NAMALWA (cell line): ENCODE measurements at regions not wholly inside any gene's neighbourhood (a gene's known extent, or its start where the extent isn't known, plus 50 kb on each side); places are given as distances from the start of the nearest gene placed in this dataset.
"Not testable (repeated sequence)": the region's sequence is repeated elsewhere in the genome, so short reads cannot be mapped to it uniquely, and the experiment has no call there.

ENCODE experiments used
- DNase-seq: peaks from one replicate; pipeline ENCODE4 v3.0.0-alpha.2; 2015; ENCODE audit warnings: low spot score

DNA sequence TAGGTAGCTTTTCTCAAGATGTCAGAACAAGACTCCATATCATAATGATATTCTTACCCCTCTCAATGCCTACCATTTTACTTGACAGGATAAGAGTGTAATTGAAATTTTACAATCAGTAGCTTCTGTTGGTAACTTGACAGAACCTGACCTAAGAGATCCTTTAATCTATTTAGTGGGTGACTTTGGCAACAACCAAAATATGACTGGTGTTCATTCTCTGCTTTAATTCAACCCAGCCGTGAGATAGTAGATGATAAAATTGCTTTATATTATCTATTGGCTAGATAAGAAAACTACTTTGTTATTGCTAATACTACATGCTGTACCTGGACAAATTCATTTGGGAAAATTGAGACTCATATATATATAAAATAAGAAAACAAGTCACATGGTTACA, 770.2 kb upstream of the NXPH2 start:
- DNase-seq, result no peak

DNA sequence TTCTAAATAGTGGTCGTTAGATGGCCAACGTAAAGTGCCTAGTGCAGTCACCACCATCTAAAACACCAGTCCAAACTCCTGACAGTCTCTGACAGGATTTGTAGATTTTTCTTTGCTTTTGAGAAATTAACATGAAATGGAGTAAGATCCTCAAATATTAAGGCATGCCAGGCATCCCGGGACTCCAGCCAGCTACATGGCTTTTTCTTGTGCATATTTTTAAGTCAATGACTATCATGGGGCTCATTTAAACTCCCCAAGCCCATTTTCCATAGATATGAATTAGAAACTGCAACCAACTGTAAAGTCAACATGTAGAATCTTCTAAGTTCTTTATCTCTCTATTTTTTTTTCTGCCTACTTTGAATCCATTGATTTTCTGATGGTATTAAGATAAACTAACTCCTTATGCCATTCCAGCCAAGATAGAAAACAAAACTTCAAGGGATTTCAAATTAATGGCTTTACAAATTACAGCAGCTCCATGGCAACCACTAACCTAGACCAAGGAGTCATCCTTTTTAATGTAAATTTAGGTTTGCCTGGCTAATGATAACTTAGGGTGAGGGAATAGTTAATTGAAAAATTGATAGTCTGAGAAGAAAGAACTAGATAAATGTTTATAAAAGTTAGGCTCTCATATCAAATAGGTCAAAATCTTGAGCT, 764.1 kb upstream of the NXPH2 start:
- DNase-seq, result no peak

GRCh38 chr2:139538332-139539020, 758.3 kb upstream of the NXPH2 start:
- not testable (repeated sequence) for DNase-seq

DNA sequence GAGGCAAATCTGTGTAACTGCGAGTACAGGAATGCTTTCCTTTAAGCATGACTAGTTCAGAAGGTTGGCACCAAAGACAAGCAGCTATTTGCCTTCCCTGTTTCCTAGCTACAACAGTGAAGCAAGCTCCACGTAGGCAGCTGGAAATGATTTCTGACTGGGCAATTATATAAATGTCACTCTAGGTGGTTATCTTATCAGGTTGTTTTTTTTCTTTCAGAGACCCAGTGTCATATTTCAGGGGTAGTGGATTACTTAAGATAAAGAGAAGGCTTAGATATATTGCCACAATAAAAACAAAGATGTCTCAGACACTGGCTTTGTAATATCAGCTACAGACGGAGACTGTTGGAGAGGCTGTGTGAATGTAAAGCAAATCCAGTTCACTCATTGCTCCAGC, 748.9 kb upstream of the NXPH2 start:
- no peak for DNase-seq

GRCh38 chr2:139526781-139527180, 746.6 kb upstream of the NXPH2 start:
- no peak for DNase-seq

- no peak for DNase-seq
These were observed 738.1 kb upstream of the NXPH2 start for GRCh38 chr2:139518321-139518720.

GRCh38 chr2:139514951-139515350, 734.8 kb upstream of the NXPH2 start:
- DNase-seq, result no peak

DNA sequence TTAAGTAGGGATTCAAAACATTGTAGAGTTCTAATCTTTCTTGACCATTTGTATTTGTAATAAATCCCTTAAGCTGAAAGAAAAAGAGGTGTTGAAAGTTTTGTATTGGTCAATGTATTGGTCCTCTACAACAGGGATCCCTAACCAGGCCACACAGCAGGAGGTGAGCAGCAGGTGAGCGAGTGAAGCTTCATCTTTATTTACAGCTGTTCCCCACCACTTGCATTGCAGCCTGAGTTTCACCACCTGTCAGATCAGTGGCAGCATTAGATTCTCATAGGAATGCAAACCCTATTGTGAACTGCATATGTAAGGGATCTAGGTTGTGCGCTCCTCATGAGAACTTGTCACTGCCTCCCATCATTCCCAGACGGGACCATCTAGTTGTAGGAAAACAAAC, 715.7 kb upstream of the NXPH2 start:
- DNase-seq, result no peak

DNA sequence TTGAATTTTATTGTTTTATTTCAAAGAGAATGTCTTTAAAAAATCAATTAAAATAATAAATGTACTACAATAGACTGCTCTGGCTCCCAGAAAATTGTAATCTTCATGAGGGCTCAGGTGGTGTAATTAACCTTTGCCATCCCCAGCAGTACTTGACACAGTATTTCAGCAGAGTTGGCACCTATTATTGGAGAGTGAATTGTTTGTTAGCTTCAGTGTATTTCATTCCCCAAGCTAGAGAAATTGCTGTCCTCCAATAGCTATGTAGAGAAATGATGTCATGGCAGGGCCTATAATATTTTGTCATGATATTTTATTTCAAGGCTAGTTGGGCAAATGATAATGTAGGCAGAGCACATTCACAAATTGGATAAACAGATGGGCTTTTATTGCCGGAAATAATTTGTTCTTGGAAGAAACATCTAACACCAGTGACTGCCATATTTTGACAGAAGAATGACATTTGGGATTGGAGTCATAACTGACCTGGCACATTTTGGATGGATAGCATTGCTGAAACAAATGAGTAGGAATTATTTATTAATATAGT, 712.0 kb upstream of the NXPH2 start:
- DNase-seq, result no peak

DNA sequence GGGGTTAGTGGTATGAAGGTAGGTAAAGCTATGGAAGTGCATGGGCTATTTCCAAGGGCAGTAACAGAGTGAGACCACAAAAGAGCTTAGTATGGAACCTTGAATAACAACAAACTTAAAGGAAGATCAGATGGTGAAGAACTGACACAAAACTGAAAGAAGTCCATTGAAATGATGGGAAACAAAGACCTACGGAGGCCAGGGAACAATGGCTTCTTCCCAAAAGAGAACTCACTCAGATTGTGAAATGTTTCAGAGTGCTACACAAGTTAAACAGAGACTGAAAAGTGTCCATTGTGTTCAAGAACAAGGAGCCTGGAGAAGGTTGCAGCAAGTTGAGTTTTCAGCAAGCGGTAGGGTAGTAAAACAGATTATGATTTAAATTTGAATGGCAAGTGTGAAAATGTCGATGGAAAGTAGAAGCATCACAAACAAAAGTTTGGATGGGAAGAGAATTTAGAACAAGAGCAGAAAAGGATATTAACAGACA, 700.0 kb upstream of the NXPH2 start:
- no peak for DNase-seq

DNA sequence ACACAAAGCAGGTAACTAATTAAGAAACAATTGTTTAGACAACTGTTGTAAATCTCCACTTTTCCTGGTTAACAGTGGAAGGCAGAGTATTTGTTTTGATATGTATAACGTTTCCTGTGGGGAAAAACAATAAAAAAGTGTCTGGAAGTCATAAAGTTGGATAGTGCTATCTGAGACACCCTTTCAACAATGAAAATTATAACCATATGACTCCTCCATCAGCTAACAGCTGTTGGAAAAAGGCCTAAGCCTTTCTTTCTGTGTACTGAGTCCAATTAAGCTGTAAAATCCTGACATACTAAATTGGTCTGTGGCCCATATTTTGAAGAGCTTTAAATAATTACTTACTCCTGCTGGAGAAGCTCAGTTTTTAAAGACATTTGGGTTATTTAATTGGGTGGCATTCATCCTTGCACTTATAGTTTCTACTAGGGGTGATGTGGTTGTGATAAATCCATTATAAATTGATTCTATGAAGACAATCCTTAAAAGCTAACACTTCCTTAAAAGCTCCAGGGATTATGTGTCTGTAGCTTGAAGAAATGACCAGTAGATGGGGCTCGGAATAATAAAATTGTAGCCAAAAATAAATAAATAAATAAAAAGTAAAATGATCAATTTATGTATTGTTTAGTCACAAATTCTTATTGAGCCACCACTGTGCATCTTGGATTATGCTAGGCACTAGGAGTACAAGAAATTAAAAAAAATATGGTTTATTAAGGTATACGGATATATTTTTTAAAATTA, 698.1 kb upstream of the NXPH2 start:
- DNase-seq, result no peak

DNA sequence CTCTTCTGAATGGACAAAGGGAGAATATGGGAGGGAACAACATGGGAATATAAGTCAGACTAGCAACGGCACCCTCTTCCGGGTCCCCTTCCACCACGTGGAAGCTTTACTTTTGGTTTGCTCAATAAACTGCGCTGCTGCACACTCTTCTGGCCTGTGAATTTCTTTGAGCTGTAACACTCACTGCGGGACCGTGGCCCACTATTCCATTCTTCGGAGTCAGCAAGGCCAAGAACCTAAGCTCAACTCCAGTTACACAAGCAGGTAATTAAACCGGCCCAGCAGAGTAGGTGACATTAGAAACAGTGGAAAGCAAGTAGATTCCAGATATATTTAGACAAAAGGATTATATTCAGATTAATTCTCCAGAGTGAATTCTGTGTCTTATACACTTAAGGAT, 697.4 kb upstream of the NXPH2 start:
- DNase-seq, result no peak

DNA sequence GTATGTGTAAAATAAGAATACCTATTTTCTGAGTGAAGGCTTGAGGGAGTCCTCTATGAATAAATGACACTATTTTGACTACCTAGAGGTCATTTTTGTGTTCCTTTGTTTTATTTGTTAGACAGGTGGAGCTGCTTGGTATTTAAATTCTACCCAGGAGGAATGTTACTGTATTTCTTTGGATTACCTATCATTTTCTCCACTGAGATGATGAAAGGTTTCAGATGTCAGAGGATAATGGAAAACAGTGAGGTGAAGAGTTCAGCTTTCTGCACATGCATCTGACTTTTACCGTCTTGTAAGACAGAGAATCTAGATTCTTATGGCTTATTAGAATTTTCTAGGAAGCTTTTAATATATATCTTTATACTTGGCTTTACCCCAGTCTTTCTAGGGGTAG, 689.8 kb upstream of the NXPH2 start:
- DNase-seq, result no peak

DNA sequence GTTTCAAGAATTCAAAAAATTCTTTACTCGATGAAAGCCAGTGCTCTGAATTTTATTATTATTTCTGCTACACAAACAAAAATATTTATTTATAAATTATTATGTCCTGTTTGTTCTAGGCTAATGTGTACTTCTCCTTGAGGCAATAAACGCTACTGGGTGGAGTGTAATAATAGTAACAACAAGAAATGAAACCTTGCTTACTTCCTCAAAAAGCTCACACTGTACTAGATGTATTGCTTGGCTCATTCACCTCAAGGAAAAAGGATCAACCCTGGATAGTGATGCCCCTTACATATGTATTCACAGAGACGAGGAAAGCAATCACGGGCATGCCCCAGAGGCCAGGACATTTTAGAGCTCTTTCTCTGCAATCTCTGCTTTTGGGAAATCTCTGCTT, 685.6 kb upstream of the NXPH2 start:
- peak; percentile 24 for DNase-seq

DNA sequence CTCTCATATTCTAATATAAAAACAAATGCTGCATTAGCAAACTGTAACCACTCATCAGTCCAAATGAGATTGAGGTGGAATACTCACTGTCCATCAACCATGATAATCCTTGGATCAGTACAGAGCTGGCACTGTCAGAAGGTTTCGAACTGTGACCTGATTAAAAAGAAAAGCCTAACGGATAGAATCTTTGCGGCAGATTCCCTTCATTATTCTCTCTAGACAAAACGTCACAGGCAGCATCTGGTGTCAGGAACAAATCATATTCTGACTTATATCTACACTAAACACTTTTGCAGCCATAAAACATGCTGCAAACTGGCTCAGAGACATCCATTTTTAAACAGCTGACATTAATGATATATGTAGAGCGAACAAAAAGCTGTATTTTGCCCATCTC, 677.7 kb upstream of the NXPH2 start:
- DNase-seq, result no peak

DNA sequence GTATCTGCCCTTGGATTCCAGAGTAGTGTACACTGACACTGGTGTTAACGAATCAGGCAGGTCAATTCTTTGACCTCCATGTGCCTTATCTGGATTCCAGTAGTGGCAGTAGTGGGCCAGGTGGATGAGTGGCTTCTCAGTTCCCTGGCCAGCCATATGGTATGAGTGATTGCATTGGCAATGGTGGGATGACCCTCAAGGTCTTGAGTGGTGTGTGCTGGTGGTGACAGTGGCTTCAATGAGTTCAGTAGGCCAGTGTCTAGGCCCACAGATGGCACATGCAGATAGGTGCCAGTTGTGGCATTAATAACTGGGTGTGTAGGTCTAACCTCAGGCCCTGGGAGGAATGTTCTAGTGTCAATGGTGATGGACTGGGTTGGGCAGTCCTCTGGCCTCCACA, 674.1 kb upstream of the NXPH2 start:
- no peak for DNase-seq

DNA sequence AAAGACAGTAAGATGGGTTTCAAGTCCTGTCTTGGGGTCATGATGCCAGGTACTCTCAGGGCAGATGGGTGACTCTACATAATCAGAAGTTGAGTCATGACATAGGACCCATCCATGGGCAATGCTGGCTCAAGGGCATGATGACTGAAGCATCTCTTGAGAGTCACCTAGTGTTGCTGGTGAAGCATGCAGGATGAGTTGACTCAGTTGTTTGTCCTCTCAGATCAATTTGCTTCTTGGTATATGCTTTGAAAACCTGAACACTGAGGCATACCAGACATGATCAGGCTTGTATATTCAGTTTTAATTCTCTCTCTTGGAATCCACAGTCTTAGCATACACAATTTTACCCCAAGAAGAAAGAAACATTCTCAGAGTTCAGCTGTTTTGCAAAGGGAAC, 658.9 kb upstream of the NXPH2 start:
- DNase-seq, result no peak

GRCh38 chr2:139438478-139438877, 658.3 kb upstream of the NXPH2 start:
- DNase-seq, result no peak

DNA sequence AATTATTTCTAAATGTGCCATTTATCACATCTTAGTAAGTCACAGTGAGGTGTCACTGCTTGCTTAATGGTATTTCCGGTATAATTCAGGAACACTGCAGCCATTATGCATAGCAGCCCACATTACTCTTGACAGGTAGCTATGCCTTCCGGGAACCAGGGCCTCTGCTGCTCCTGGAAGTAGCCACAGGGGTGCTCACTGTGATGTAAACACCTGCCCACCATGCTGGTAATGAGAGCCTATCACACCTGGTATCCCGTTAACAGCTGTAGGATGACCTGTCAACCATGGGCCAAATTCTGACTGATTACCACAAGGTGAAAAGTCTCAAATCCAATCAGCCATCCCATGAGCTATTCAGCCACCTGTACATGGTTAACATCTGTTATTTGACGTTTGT, 647.0 kb upstream of the NXPH2 start:
- no peak for DNase-seq

GRCh38 chr2:139424101-139424500, 643.9 kb upstream of the NXPH2 start:
- no peak for DNase-seq

GRCh38 chr2:139411236-139411635, 631.0 kb upstream of the NXPH2 start:
- no peak for DNase-seq

GRCh38 chr2:139410833-139411174, 630.6 kb upstream of the NXPH2 start:
- DNase-seq, result not testable (repeated sequence)
